OCI-LY3 (cell line): ENCODE measurements at regions not wholly inside any gene's neighbourhood (a gene's known extent, or its start where the extent isn't known, plus 50 kb on each side); places are given as distances from the start of the nearest gene placed in this dataset.

Source experiments
- H2AFZ ChIP-seq: fragments of 200-600, 300-600 bp; shearing (Covaris generic); 2 replicates; pipeline ENCODE4 v1.6.0; 2014; ENCODE audit warnings: antibody characterized with exemption, low read depth, low read length
- H3K27ac ChIP-seq: fragments of 200-600, 300-600 bp; sonication (generic); 2 replicates; pipeline ENCODE4 v1.5.1; 2014; ENCODE audit warnings: mild to moderate bottlenecking, low read length, moderate library complexity, mixed read lengths
- H3K27me3 ChIP-seq: fragments of 200-600, 300-600 bp; sonication (generic); 2 replicates; pipeline ENCODE4 v1.6.1; 2014; ENCODE audit warnings: low read depth, low read length, mixed read lengths
- H3K36me3 ChIP-seq: fragments of 200-600, 300-600 bp; sonication (generic); replicated peaks from 2 replicates; pipeline ENCODE3; 2014; ENCODE audit warnings: low read depth, low read length, mixed read lengths
- H3K4me1 ChIP-seq: fragments of 300-600, 200-600 bp; sonication (generic); 2 replicates; pipeline ENCODE4 v1.6.1; 2014; ENCODE audit warnings: low read length, mixed read lengths
- H3K4me2 ChIP-seq: fragments of 200-600, 300-600 bp; sonication (generic); 2 replicates; pipeline ENCODE4 v1.6.1; 2014; ENCODE audit warnings: low read length, mixed read lengths
- H3K4me3 ChIP-seq: fragments of 300-600, 200-600 bp; sonication (generic); 2 replicates; pipeline ENCODE4 v1.5.1; 2014; ENCODE audit warnings: antibody characterized with exemption, mild to moderate bottlenecking, low read length, moderate library complexity
- H3K79me2 ChIP-seq: fragments of 300-600, 200-600 bp; shearing (Covaris generic); 2 replicates; pipeline ENCODE4 v1.6.1; 2014; ENCODE audit warnings: mild to moderate bottlenecking, low read length, mixed read lengths
- H3K9ac ChIP-seq: fragments of 300-600, 200-600 bp; shearing (Covaris generic); 2 replicates; pipeline ENCODE4 v1.6.0; 2014; ENCODE audit warnings: mild to moderate bottlenecking, low read length, moderate library complexity
- H3K9me3 ChIP-seq: fragments of 200-600, 300-600 bp; shearing (Covaris generic); 2 replicates; pipeline ENCODE4 v1.6.1; 2014; ENCODE audit warnings: low read length, mixed read lengths; ENCODE audit not compliant: insufficient read depth
- H4K20me1 ChIP-seq: fragments of 200-600, 300-600 bp; sonication (generic); 2 replicates; pipeline ENCODE4 v1.6.1; 2016; ENCODE audit warnings: low read length, mixed read lengths; ENCODE audit not compliant: insufficient read depth
- CTCF ChIP-seq: fragments of 200-600, 300-600 bp; sonication (generic); IDR thresholded peaks from 2 replicates; pipeline ENCODE4 v1.5.1; 2014; ENCODE audit warnings: antibody characterized with exemption, low read length, low read depth
- EZH2phosphoT487 ChIP-seq: fragments of 200-600 bp; shearing (Covaris generic); IDR thresholded peaks from 2 replicates; pipeline ENCODE4 v1.6.1; 2018; ENCODE audit warnings: antibody characterized with exemption, mixed run types, low read depth

DNA sequence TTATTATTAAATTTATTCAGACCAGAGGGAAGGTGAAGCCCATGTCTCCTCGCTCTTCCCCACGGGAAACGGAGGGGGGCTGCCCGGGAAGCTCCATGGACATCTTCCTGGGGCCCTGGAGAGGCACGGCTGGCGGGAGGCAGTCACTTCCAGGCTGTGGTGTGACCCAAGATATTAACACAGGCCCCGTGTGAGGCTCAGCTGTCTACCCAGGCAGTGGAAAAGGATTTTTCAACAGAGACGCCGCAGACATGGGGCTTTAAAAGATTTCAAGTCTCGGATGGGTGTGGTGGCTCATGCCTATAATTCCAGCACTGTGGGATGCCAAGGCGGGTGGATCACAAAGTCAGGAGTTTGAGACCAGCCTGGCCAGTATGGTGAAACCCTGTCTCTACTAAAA is 117.9 kb downstream of the ERMARD start:
- TF ChIP-seq EZH2phosphoT487 (no peak), CTCF (no peak)
- H3K4me3 ChIP-seq, result no peak overlapping the region
- no peak overlapping the region for H3K4me2 ChIP-seq
- H3K27me3 ChIP-seq, result no peaks in the 10 kb centered on the region
- no peaks in the 10 kb centered on the region for H3K79me2 ChIP-seq
- H4K20me1 ChIP-seq, result no peaks in the 10 kb centered on the region
- no peaks in the 10 kb centered on the region for H3K4me1 ChIP-seq
- no peak overlapping the region for H2AFZ ChIP-seq
- no peak overlapping the region for H3K9ac ChIP-seq
- no peaks in the 10 kb centered on the region for H3K36me3 ChIP-seq
- H3K9me3 ChIP-seq, result no peaks in the 10 kb centered on the region
- H3K27ac ChIP-seq, result no peak overlapping the region

DNA sequence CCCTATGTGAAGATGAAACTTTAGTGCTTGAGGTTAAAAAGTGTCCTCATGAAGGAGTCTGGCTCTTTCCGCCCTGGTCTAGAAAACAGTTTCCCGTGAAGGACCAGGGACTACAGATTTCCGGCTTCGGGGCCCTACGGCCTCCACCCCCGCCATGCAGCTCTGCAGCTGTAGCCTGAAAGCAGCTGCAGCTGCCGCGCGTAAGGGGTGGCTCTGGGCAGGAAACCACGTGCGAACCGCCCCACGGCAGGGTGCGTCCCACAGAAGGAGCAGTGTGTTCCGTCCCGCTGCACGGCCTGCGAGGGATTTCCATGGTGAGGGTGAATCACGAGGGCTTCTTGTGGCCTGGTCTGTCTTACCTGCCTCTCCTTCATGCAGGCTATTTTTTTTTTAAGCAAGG is 117.0 kb downstream of the ERMARD start:
- H3K4me1 ChIP-seq, result no peaks in the 10 kb centered on the region
- H3K4me3 ChIP-seq, result no peak overlapping the region
- no peaks in the 10 kb centered on the region for H3K27me3 ChIP-seq
- no peaks in the 10 kb centered on the region for H3K79me2 ChIP-seq
- H4K20me1 ChIP-seq, result no peaks in the 10 kb centered on the region
- H2AFZ ChIP-seq, result no peak overlapping the region
- H3K4me2 ChIP-seq, result no peak overlapping the region
- H3K36me3 ChIP-seq, result no peaks in the 10 kb centered on the region
- no peaks in the 10 kb centered on the region for H3K9me3 ChIP-seq
- no peak overlapping the region for H3K9ac ChIP-seq
- TF ChIP-seq CTCF (no peak), EZH2phosphoT487 (no peak)
- no peak overlapping the region for H3K27ac ChIP-seq

DNA sequence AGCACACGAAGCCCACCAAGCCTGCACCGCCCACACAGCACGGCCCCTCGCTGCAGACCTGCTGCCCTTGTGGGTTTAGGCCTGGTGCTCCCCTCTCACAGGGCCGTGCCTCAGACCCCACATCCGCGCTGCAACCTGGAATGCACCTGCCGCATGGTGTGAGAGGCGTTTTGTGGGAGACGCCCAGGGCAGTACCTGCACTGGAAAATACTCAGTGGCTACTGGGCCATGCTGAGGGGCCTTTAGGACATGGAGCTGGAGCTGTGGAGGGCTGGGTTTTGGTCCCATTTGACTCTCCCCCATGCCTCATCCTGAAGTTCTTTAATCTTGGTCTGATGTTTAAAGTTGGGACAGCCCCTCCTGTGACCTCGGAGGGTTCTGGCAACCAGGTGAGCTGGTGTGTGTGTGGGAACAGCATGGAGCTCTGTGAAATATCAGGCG is 116.3 kb downstream of the ERMARD start:
- Histone ChIP-seq H3K27me3 (no peaks in the 10 kb centered on the region), H3K36me3 (no peaks in the 10 kb centered on the region), H3K4me3 (no peak overlapping the region), H3K79me2 (no peaks in the 10 kb centered on the region), H3K9me3 (no peaks in the 10 kb centered on the region), H2AFZ (no peak overlapping the region), H3K4me1 (no peaks in the 10 kb centered on the region), H3K27ac (no peak overlapping the region), H3K9ac (no peak overlapping the region), H4K20me1 (no peaks in the 10 kb centered on the region), H3K4me2 (no peak overlapping the region)
- TF ChIP-seq CTCF, result no peak
- TF ChIP-seq EZH2phosphoT487, result no peak

DNA sequence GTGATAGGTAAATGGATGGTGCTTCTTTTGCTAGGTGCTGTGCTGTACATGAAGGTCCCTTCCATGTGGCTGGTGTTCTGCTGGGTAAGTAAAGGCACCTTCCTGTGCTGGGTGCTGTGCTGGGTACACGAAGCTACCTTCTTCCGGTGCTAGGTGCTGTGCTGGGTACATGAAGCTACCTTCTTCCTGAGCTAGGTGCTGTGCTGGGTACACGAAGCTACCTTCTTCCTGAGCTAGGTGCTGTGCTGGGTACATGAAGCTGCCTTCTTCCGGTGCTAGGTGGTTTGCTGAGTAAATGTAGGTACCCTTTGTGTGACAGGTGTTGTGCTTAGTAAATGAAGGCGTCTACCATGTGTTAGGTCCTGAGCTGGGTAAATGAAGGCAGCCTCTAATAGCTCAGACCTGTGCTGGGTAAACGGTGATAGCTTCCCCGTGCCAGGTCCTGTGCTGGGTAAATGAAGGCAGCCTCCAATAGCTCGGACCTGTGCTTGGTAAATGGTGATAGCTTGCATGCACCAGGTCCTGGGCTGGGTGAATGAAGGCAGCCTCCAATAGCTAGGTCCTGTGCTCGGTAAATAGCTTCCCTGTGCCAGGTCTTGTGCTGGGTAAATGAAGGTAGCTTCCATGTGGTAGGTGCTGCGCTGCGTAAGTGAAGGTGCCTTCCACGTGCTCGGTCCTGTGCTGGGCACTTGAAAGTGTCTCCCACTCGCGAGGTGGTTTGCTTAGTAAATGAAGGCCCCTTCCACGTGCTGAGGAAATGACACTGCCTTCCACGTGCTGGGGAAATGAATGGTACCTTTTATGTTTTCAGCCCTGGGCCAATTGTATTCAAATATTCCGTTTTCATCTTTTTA is 115.5 kb downstream of the ERMARD start:
- no peaks in the 10 kb centered on the region for H3K79me2 ChIP-seq
- TF ChIP-seq EZH2phosphoT487 (no peak), CTCF (no peak)
- no peaks in the 10 kb centered on the region for H3K4me1 ChIP-seq

More for the DNA sequence above, 115.5 kb downstream of the ERMARD start:
- H4K20me1 ChIP-seq, result no peaks in the 10 kb centered on the region
- no peak overlapping the region for H3K4me3 ChIP-seq
- no peak overlapping the region for H3K9ac ChIP-seq
- H3K4me2 ChIP-seq, result no peak overlapping the region
- no peaks in the 10 kb centered on the region for H3K36me3 ChIP-seq
- H3K9me3 ChIP-seq, result no peaks in the 10 kb centered on the region
- H3K27ac ChIP-seq, result no peak overlapping the region
- H3K27me3 ChIP-seq, result no peaks in the 10 kb centered on the region
- H2AFZ ChIP-seq, result no peak overlapping the region
